Right atrium auricular region (tissue), 2 donors: ENCODE measurements at regions not wholly inside any gene's neighbourhood (a gene's known extent, or its start where the extent isn't known, plus 50 kb on each side); places are given as distances from the start of the nearest gene placed in this dataset.
"Not testable (repeated sequence)": the region's sequence is repeated elsewhere in the genome, so short reads cannot be mapped to it uniquely, and the experiment has no call there.

Source experiments
- DNase-seq: peaks from one replicate; pipeline ENCODE4 v3.0.0-alpha.2; 2019; ENCODE audit warnings: low spot score
- H3K27ac ChIP-seq, 2 donors: fragments of 200-600 bp; sonication (generic); 1 replicate in 1 of 2; 2 replicates in 1 of 2; pipeline ENCODE4 v1.5.1; 2016 to 2019
- H3K27me3 ChIP-seq, 2 donors: fragments of 200-600 bp; sonication (generic); one replicate each; pipeline versions ENCODE4 v1.5.1 to v1.6.0; 2017 to 2019
- H3K36me3 ChIP-seq: fragments of 200-600 bp; sonication (generic); one replicate; pipeline ENCODE4 v1.5.1; 2016
- H3K4me1 ChIP-seq, 2 donors: fragments of 200-600 bp; sonication (generic); one replicate each; pipeline versions ENCODE4 v1.5.1 to v1.6.0; 2017 to 2019
- H3K4me3 ChIP-seq, 2 donors: fragments of 200-600 bp; sonication (generic); 1 replicate in 1 of 2; 2 replicates in 1 of 2; pipeline ENCODE4 v1.5.1; 2017 to 2019; ENCODE audit warnings: mild to moderate bottlenecking in 1 of 2, moderate library complexity in 1 of 2
- H3K9me3 ChIP-seq, 2 donors: fragments of 200-600 bp; sonication (generic); one replicate each; pipeline ENCODE4 v1.5.1; 2019
- CTCF ChIP-seq, 2 donors: fragments of 200-600 bp; sonication (generic); IDR thresholded peaks; one replicate each; pipeline ENCODE4 v1.5.1; 2019; ENCODE audit warnings: antibody characterized with exemption in 2 of 2

DNA sequence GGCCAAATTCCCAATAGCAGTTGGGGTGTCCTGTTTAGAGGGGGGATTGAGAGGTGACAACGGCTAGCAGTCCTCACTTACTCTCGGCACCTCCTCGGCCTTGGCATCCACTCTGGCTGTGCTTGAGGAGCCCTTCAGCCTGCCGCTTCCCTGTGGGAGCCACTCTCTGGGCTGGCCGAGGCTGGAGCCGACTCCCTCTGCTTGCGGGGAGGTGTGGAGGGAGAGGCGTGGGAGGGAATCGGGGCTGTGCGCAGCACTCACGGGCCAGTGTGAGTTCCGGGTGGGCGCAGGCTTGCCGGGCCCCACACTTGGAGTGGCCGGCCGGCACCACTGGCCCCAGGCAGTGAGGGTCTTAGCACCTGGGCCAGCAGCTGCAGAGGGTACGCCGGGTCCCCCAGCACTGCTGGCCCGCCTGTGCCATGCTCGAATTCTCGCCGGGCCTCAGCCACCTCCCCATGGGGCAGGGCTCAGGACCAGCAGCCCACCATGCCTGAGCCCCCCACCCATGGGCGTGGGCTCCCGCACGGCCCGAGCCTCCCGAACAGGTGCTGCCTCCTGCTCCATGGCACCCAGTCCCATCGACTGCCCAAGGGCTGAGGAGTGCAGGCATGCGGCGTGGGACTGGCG lies 705.9 kb upstream of the ZNF804A start:
- Histone ChIP-seq H3K4me3 (no peak overlapping the region), H3K27me3 (no peaks in the 10 kb centered on the region), H3K9me3 (no peaks in the 10 kb centered on the region), H3K27ac (no peak overlapping the region), H3K36me3 (no peaks in the 10 kb centered on the region), H3K4me1 (no peaks in the 10 kb centered on the region)
- no peak for TF ChIP-seq CTCF (IDR thresholded peaks at IDR 0.05)
- no peak for DNase-seq

DNA sequence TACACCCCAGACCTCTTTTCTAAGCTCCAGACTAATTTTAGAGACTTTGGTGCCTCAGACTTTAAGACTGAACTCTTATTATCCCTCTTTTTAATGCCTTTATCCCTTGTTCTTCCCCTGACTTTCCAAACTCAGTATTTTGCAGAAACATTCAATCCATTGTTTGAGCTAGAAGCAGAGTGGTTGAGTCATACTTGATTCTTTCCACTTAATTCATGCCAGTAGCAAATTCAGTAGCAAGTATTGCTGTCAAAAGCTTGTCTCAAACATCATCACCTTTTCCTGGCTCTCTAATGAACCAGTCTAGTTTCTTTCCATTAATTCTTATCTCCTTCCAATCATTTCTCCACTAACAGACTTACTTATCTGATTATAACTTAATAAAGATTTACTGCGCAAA lies 699.7 kb upstream of the ZNF804A start:
- H3K4me1 ChIP-seq: no peaks in the 10 kb centered on the region
- TF ChIP-seq CTCF (IDR thresholded peaks at IDR 0.05): no peak
- no peak overlapping the region for H3K27ac ChIP-seq
- no peak for DNase-seq
- H3K36me3 ChIP-seq: no peaks in the 10 kb centered on the region
- H3K27me3 ChIP-seq: no peaks in the 10 kb centered on the region
- no peak overlapping the region for H3K4me3 ChIP-seq
- H3K9me3 ChIP-seq: no peaks in the 10 kb centered on the region

- TF ChIP-seq CTCF (IDR thresholded peaks at IDR 0.05): no peak
- no peak for DNase-seq
- H3K36me3 ChIP-seq: no peaks in the 10 kb centered on the region
Observed at GRCh38 chr2:183901931-183902330, 696.4 kb upstream of the ZNF804A start.

GRCh38 chr2:183903026-183903425 lies 695.3 kb upstream of the ZNF804A start:
- no peak overlapping the region for H3K27ac ChIP-seq
- no peaks in the 10 kb centered on the region for H3K36me3 ChIP-seq
- H3K4me3 ChIP-seq: no peak overlapping the region
- H3K4me1 ChIP-seq: no peaks in the 10 kb centered on the region
- no peaks in the 10 kb centered on the region for H3K9me3 ChIP-seq
- DNase-seq: no peak
- no peak for TF ChIP-seq CTCF (IDR thresholded peaks at IDR 0.05)
- no peaks in the 10 kb centered on the region for H3K27me3 ChIP-seq

More at GRCh38 chr2:183901931-183902330, 696.4 kb upstream of the ZNF804A start:
- no peaks in the 10 kb centered on the region for H3K27me3 ChIP-seq
- H3K4me3 ChIP-seq: no peak overlapping the region
- H3K27ac ChIP-seq: no peak overlapping the region
- H3K9me3 ChIP-seq: no peaks in the 10 kb centered on the region
- no peaks in the 10 kb centered on the region for H3K4me1 ChIP-seq

DNA sequence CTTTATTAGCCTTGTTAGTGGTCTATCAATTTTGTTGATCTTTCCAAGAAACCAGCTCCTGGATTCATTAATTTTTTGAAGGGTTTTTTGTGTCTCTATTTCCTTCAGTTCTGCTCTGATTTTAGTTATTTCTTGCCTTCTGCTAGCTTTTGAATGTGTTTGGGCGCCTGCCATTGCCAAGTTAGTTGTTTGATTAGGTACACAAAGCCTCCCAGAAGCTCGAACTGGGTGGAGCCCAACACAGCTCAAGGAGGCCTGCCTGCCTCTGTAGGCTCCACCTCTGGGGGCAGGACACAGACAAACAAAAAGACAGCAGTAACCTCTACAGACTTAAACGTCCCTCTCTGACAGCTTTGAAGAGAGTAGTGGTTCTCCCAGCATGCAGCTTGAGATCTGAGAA lies 682.3 kb upstream of the ZNF804A start:
- DNase-seq, H3K27ac ChIP-seq, H3K4me1 ChIP-seq, H3K36me3 ChIP-seq, H3K9me3 ChIP-seq, H3K27me3 ChIP-seq, H3K4me3 ChIP-seq: not testable (repeated sequence)

GRCh38 chr2:183919167-183919566 lies 679.2 kb upstream of the ZNF804A start:
- H3K27ac ChIP-seq: no peak overlapping the region
- no peak overlapping the region for H3K4me3 ChIP-seq
- DNase-seq: no peak
- H3K4me1 ChIP-seq: no peaks in the 10 kb centered on the region
- H3K27me3 ChIP-seq: no peaks in the 10 kb centered on the region
- no peaks in the 10 kb centered on the region for H3K36me3 ChIP-seq
- peaks cover 0 to 5% of the 10 kb centered on the region in 2 donors for H3K9me3 ChIP-seq
- TF ChIP-seq CTCF (IDR thresholded peaks at IDR 0.05): no peak
